Activated CD4-positive, alpha-beta T cell treated with anti-CD3 and anti-CD28 coated beads, Interleukin-2, amount 50 U/mL, for 24 hours (primary cell): ENCODE measurements at regions not wholly inside any gene's neighbourhood (a gene's known extent, or its start where the extent isn't known, plus 50 kb on each side); places are given as distances from the start of the nearest gene placed in this dataset.

Experiments used
- DNase-seq, 2 donors: peaks; one replicate each; pipeline ENCODE4 v3.0.0-alpha.2; 2020; ENCODE audit warnings: low read depth in 1 of 2, low spot score in 1 of 2

GRCh38 chr2:128834207-128834879 is 515.7 kb upstream of the HS6ST1 start:
- DNase-seq = no peak

- DNase-seq = no peak
Measured at GRCh38 chr2:128834880-128835252, 516.2 kb upstream of the HS6ST1 start.

- DNase-seq = no peak
Measured at GRCh38 chr2:128835342-128835855, 516.7 kb upstream of the HS6ST1 start.

GRCh38 chr2:128835974-128836373 is 517.3 kb upstream of the HS6ST1 start:
- DNase-seq = no peak

GRCh38 chr2:128836559-128837100 is 518.0 kb upstream of the HS6ST1 start:
- DNase-seq = no peak

GRCh38 chr2:128838244-128838643 is 519.6 kb upstream of the HS6ST1 start:
- no peak for DNase-seq

- no peak for DNase-seq
Measured at GRCh38 chr2:128841803-128842202, 523.1 kb upstream of the HS6ST1 start.

- DNase-seq = no peak
Measured at GRCh38 chr2:128867311-128867710, 548.6 kb upstream of the HS6ST1 start.

- no peak for DNase-seq
Measured at GRCh38 chr2:128867936-128868636, 549.4 kb upstream of the HS6ST1 start.

- no peak for DNase-seq
Measured at GRCh38 chr2:128868686-128869551, 550.3 kb upstream of the HS6ST1 start.

- DNase-seq = no peak
Measured at GRCh38 chr2:128874608-128875007, 555.9 kb upstream of the HS6ST1 start.

GRCh38 chr2:128876986-128877983 is 558.6 kb upstream of the HS6ST1 start:
- DNase-seq = no peak

GRCh38 chr2:128879161-128879560 is 560.5 kb upstream of the HS6ST1 start:
- no peak for DNase-seq

- no peak for DNase-seq
Measured at GRCh38 chr2:128894896-128895295, 576.2 kb upstream of the HS6ST1 start.

GRCh38 chr2:128901572-128902391 is 583.1 kb upstream of the HS6ST1 start:
- DNase-seq = no peak

- no peak for DNase-seq
Measured at GRCh38 chr2:128903637-128904036, 585.0 kb upstream of the HS6ST1 start.

- no peak for DNase-seq
Measured at GRCh38 chr2:128911276-128911675, 592.6 kb upstream of the HS6ST1 start.

GRCh38 chr2:128914320-128914719 is 595.7 kb upstream of the HS6ST1 start:
- no peak for DNase-seq

GRCh38 chr2:128921751-128922150 is 603.1 kb upstream of the HS6ST1 start:
- no peak for DNase-seq
